ENCODE measurements at regions not wholly inside any gene's neighbourhood (a gene's known extent, or its start where the extent isn't known, plus 50 kb on each side); places are given as distances from the start of the nearest gene placed in this dataset.

GRCh38 chrX:87805829-87806490 is 288.4 kb downstream of the KLHL4 start:
- Histone ChIP-seq H3K27ac (ENCODE audit: low read depth, low read length, poor library complexity, severe bottlenecking) (no peak overlapping the region), H3K4me1 (ENCODE audit: insufficient read depth, low read length, poor library complexity, severe bottlenecking) (no peaks in the 10 kb centered on the region), H3K36me3 (ENCODE audit: insufficient read depth, low read length) (no peaks in the 10 kb centered on the region), H3K4me2 (ENCODE audit: low read length) (no peak overlapping the region), H3K9me3 (ENCODE audit: low read length) (no peaks in the 10 kb centered on the region), H3K9me2 (ENCODE audit: insufficient read depth, low read length) (no peaks in the 10 kb centered on the region), H3K79me2 (ENCODE audit: insufficient read depth, low read depth, low read length) (no peaks in the 10 kb centered on the region), H4K20me1 (ENCODE audit: insufficient read depth, low read length) (no peaks in the 10 kb centered on the region), H2AFZ (ENCODE audit: low read length) (no peak overlapping the region), H3K4me3 (ENCODE audit: low read depth, low read length, poor library complexity, severe bottlenecking) (no peak overlapping the region)
- POLR2A ChIA-PET: no interaction called here
- TF ChIP-seq CTCF (conservative IDR thresholded peaks at IDR 0.05; ENCODE audit: low read length) (no peak), EZH2phosphoT487 (IDR thresholded peaks at IDR 0.05; ENCODE audit: borderline replicate concordance, low read depth, low read length) (no peak)
- CTCF ChIA-PET (ENCODE audit: unreplicated experiment): no interaction called here
- no peak for DNase-seq (ENCODE audit: low spot score)
- BruUV-seq (replicated peaks): no TSS peak
- intact Hi-C loops (cut with micrococcal nuclease; ENCODE audit: unreplicated experiment): no loop called here

DNA sequence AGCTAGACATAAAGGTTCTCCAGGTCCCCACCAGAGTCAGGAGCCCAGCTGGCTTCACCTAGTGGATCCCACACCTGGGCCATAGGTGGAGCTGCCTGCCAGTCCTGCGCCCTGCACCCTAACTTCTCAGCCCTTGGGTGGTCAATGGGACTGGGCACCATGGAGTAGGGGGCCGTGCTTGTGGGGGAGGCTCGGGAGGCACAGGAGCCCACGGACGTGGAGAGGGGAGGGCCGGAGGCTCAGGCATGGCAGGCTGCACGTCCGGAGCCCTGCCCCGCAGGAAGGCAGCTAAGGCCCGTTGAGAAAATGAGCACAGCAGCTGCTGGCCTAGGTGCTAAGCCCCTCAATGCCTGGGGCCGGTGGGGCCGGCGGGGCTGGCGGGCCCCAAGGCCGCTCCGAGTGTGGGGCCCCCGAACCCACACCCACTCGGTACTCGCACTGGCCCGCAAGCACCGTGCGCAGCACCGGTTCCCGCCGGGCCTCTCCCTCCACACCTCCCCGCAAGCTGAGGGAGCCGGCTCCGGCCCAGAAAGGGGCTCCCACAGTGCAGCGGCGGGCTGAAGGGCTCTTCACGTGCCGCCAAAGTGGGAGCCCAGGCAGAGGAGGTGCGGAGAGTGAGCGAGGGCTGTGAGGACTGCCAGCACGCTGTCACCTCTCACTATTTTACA is 291.1 kb downstream of the KLHL4 start:
- Histone ChIP-seq H3K4me3 (ENCODE audit: low read depth, low read length, poor library complexity, severe bottlenecking) (no peak overlapping the region), H3K4me1 (ENCODE audit: insufficient read depth, low read length, poor library complexity, severe bottlenecking) (no peaks in the 10 kb centered on the region), H3K79me2 (ENCODE audit: insufficient read depth, low read depth, low read length) (no peaks in the 10 kb centered on the region), H3K9me3 (ENCODE audit: low read length) (no peaks in the 10 kb centered on the region), H3K27ac (ENCODE audit: low read depth, low read length, poor library complexity, severe bottlenecking) (no peak overlapping the region), H2AFZ (ENCODE audit: low read length) (no peak overlapping the region), H3K4me2 (ENCODE audit: low read length) (no peak overlapping the region), H3K9me2 (ENCODE audit: insufficient read depth, low read length) (no peaks in the 10 kb centered on the region), H4K20me1 (ENCODE audit: insufficient read depth, low read length) (no peaks in the 10 kb centered on the region), H3K36me3 (ENCODE audit: insufficient read depth, low read length) (no peaks in the 10 kb centered on the region)
- ChIA-PET POLR2A (no interaction called here), CTCF (ENCODE audit: unreplicated experiment) (no interaction called here)
- DNase-seq (ENCODE audit: low spot score): no peak
- intact Hi-C loops (cut with micrococcal nuclease; ENCODE audit: unreplicated experiment): no loop called here
- no TSS peak for BruUV-seq (replicated peaks)
- TF ChIP-seq EZH2phosphoT487 (IDR thresholded peaks at IDR 0.05; ENCODE audit: borderline replicate concordance, low read depth, low read length) (no peak), CTCF (conservative IDR thresholded peaks at IDR 0.05; ENCODE audit: low read length) (no peak)

GRCh38 chrX:87813566-87813965 is 296.0 kb downstream of the KLHL4 start:
- H3K36me3 ChIP-seq (ENCODE audit: insufficient read depth, low read length): no peaks in the 10 kb centered on the region
- H2AFZ ChIP-seq (ENCODE audit: low read length): no peak overlapping the region
- ChIA-PET POLR2A (no interaction called here), CTCF (ENCODE audit: unreplicated experiment) (no interaction called here)
- no peaks in the 10 kb centered on the region for H4K20me1 ChIP-seq (ENCODE audit: insufficient read depth, low read length)
- H3K4me3 ChIP-seq (ENCODE audit: low read depth, low read length, poor library complexity, severe bottlenecking): no peak overlapping the region
- TF ChIP-seq EZH2phosphoT487 (IDR thresholded peaks at IDR 0.05; ENCODE audit: borderline replicate concordance, low read depth, low read length) (no peak), CTCF (conservative IDR thresholded peaks at IDR 0.05; ENCODE audit: low read length) (no peak)
- no peak for DNase-seq (ENCODE audit: low spot score)
- H3K4me1 ChIP-seq (ENCODE audit: insufficient read depth, low read length, poor library complexity, severe bottlenecking): no peaks in the 10 kb centered on the region
- H3K9me2 ChIP-seq (ENCODE audit: insufficient read depth, low read length): no peaks in the 10 kb centered on the region
- H3K27ac ChIP-seq (ENCODE audit: low read depth, low read length, poor library complexity, severe bottlenecking): no peak overlapping the region
- no peak overlapping the region for H3K4me2 ChIP-seq (ENCODE audit: low read length)
- H3K9me3 ChIP-seq (ENCODE audit: low read length): no peaks in the 10 kb centered on the region
- no peaks in the 10 kb centered on the region for H3K79me2 ChIP-seq (ENCODE audit: insufficient read depth, low read depth, low read length)
- no TSS peak for BruUV-seq (replicated peaks)
- intact Hi-C loops (cut with micrococcal nuclease; ENCODE audit: unreplicated experiment): no loop called here

Measured in OCI-LY7 (cell line).